ENCODE measurements at regions not wholly inside any gene's neighbourhood (a gene's known extent, or its start where the extent isn't known, plus 50 kb on each side); places are given as distances from the start of the nearest gene placed in this dataset.

DNA sequence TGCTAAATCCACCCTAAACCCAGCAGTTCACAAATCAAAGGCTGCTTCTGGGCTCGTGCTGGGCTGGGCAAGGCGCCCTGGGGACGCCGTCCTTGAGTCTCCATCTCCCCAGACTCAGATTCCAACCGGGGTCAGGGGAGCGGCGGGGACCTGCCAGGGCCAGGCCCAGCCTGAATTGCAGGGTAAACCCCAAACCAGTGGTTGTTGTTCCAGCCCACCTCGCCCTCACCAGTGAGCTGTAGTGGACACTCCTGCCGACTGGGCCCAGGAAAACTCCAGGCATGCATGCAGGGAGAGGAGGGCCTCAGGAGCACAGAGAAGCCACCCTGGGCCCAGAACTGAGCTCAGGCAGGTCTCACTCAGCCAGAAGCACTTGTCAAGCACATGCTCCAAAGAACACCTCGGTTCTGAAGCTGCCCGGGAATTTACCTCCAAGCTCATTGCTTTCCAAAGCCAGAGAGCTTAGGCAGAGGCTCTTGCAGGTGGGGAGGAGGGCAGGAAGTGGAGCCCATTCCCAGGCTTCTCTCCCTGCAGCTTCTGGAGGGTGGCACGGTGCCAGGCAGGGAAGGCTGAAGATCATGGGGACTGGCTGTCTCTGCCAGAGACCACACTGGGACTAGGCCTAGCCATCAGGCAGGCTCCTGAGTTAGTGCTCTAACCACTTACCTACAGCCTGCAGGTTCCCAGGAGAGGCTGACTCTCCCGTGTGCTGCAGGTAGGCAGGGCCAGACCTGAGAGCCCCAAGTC is 437.0 kb downstream of the MATN1 start:
- no peak for DNase-seq (ENCODE audit: low spot score)
- Mint-ChIP-seq H3K9me3 (ENCODE audit: low read depth) (no peaks in the 10 kb centered on the region), H3K4me1 (ENCODE audit: low read depth) (no peaks in the 10 kb centered on the region), H3K27me3 (ENCODE audit: low read depth) (peaks cover 21% of the 10 kb centered on the region), H3K36me3 (ENCODE audit: low read depth) (no peaks in the 10 kb centered on the region), H3K27ac (ENCODE audit: unreplicated experiment) (no peak overlapping the region), H3K4me3 (ENCODE audit: unreplicated experiment) (no peak overlapping the region)
- TF ChIP-seq, protein P1, sequence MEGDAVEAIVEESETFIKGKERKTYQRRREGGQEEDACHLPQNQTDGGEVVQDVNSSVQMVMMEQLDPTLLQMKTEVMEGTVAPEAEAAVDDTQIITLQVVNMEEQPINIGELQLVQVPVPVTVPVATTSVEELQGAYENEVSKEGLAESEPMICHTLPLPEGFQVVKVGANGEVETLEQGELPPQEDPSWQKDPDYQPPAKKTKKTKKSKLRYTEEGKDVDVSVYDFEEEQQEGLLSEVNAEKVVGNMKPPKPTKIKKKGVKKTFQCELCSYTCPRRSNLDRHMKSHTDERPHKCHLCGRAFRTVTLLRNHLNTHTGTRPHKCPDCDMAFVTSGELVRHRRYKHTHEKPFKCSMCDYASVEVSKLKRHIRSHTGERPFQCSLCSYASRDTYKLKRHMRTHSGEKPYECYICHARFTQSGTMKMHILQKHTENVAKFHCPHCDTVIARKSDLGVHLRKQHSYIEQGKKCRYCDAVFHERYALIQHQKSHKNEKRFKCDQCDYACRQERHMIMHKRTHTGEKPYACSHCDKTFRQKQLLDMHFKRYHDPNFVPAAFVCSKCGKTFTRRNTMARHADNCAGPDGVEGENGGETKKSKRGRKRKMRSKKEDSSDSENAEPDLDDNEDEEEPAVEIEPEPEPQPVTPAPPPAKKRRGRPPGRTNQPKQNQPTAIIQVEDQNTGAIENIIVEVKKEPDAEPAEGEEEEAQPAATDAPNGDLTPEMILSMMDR (IDR thresholded peaks at IDR 0.05) = no peak

DNA sequence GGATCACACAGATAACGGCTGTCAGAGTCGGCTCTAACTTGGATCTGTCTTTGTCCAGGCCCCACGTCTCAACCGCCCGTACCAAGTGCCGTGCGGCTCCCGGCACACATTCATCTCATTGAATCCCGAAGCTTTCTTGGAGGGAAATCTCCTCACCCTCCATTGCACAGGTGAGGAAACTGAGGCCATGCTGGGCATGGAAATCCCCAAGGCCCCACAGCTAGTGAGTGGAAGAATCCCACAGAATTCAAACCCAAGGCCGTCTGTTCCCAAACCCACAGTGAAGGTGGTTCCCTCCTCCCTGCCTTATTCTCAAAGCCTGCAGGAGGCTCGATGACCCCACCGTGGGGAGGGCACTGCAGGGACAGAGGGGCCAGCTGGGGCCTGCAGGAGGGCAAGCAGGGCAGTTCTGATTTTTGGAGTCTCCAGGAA is 437.9 kb downstream of the MATN1 start:
- Mint-ChIP-seq H3K9me3 (ENCODE audit: low read depth) (no peaks in the 10 kb centered on the region), H3K4me3 (ENCODE audit: unreplicated experiment) (no peak overlapping the region), H3K27ac (ENCODE audit: unreplicated experiment) (no peak overlapping the region), H3K27me3 (ENCODE audit: low read depth) (peaks cover 18% of the 10 kb centered on the region), H3K4me1 (ENCODE audit: low read depth) (no peaks in the 10 kb centered on the region), H3K36me3 (ENCODE audit: low read depth) (no peaks in the 10 kb centered on the region)
- TF ChIP-seq, protein P1 (IDR thresholded peaks at IDR 0.05) = no peak
- DNase-seq (ENCODE audit: low spot score) = peak; percentile 46

DNA sequence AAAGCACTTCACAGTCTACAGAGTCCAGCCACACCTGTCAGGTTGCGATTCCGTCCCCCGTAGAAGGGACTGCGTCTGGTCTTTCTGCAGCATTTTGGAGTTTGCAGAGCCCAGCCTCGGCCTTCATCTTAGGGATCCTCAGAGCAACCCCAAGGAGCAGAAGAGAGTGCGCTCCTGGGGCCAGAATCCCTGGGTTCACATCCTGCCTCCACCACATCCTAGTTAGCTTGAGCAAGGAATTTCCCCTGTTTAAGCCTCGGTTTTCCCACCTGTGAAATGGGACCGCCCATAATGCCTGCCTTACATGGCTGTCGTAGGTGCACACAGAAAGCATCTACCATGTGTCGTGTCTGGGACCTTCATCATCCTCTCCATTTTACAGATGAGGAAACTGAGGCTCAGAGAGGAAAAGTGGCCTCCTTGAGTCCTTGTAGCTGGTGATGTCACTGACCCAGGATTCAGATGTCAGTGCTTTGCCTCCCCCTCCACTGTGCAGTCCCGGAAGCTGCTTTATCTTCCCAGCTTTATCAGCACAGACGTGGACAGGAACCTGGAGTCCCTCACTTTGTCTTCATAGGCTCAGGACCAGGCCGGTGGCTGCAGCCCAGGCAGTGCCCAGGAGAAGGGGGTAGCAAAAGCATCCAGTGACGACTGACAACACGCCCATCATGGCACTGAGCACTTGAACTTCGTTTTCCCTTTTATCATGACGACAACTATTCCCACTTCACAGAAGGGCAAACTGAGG is 438.5 kb downstream of the MATN1 start:
- H3K27ac Mint-ChIP-seq (ENCODE audit: unreplicated experiment) = no peak overlapping the region

DNA sequence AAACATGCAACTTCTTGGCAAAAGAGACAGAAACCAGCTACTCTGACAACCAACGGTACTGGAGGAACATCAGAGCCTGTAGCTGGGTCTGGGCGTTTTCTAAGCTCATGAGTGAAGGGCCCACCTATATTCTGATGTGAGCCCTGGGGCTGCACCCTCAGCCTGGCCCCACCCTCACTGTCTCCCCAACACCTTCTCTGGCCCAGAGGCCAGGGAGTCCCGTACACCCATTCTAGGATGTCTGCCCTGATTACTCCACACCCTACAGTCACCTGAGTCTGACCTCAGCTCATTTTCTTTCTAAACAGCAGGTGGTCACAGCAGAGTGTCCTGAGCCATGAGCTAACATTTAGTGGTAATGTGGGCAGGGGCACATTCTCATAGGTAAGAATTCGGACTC is 439.2 kb downstream of the MATN1 start:
- H3K4me3 Mint-ChIP-seq (ENCODE audit: unreplicated experiment) = no peak overlapping the region
- DNase-seq (ENCODE audit: low spot score) = peak; percentile 20
- no peak overlapping the region for H3K27ac Mint-ChIP-seq (ENCODE audit: unreplicated experiment)
- H3K4me1 Mint-ChIP-seq (ENCODE audit: low read depth) = no peaks in the 10 kb centered on the region
- H3K27me3 Mint-ChIP-seq (ENCODE audit: low read depth) = peaks cover 22% of the 10 kb centered on the region
- TF ChIP-seq, protein P1 (IDR thresholded peaks at IDR 0.05) = no peak
- H3K9me3 Mint-ChIP-seq (ENCODE audit: low read depth) = no peaks in the 10 kb centered on the region
- H3K36me3 Mint-ChIP-seq (ENCODE audit: low read depth) = no peaks in the 10 kb centered on the region

More for the DNA sequence above, 438.5 kb downstream of the MATN1 start:
- Mint-ChIP-seq H3K4me3 (ENCODE audit: unreplicated experiment) (no peak overlapping the region), H3K36me3 (ENCODE audit: low read depth) (no peaks in the 10 kb centered on the region), H3K9me3 (ENCODE audit: low read depth) (no peaks in the 10 kb centered on the region), H3K27me3 (ENCODE audit: low read depth) (peaks cover 18% of the 10 kb centered on the region), H3K4me1 (ENCODE audit: low read depth) (no peaks in the 10 kb centered on the region)
- TF ChIP-seq, protein P1 (IDR thresholded peaks at IDR 0.05) = no peak
- peak; percentile 37 for DNase-seq (ENCODE audit: low spot score)

DNA sequence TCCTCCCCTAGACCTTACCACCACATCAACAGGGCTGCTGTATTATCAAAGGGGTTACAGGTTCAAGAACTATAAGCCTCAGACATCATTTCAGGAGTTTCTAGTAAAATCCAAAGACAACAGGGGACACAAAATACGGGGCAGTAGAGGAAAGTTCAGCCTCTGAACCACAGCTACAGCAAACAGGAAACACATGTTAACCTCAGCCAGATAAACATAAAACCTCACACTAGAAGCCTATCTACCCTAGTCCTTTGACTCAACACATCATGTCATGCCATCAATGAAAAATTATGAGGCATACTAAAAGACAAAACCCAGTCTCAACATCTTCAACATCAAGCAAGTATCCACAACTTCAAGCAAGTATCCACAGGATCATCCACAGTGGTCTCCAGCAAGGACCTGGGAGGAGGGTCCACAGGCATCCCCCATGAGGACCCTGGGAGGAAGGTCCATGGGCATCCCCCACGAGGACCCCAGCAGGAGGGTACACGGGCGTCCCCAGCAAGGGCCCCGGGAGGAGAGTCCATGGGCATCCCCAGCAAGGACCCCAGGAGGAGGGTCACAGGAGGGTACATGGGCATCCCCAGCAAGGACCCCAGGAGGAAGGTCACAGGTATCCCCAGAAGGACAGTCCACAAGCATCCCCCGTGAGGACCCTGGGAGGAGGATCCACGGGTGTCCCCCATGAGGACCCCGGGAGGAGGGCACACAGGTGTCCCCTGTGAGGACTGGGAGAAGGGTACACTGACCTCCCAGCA is 440.0 kb downstream of the MATN1 start:
- Mint-ChIP-seq H3K36me3 (ENCODE audit: low read depth) (no peaks in the 10 kb centered on the region), H3K9me3 (ENCODE audit: low read depth) (no peaks in the 10 kb centered on the region), H3K4me3 (ENCODE audit: unreplicated experiment) (no peak overlapping the region), H3K27me3 (ENCODE audit: low read depth) (peaks cover 18% of the 10 kb centered on the region), H3K27ac (ENCODE audit: unreplicated experiment) (no peak overlapping the region), H3K4me1 (ENCODE audit: low read depth) (no peaks in the 10 kb centered on the region)
- TF ChIP-seq, protein P1 (IDR thresholded peaks at IDR 0.05) = no peak
- peak; percentile 66 for DNase-seq (ENCODE audit: low spot score)
